PFSK-1 (cell line): ENCODE measurements at regions not wholly inside any gene's neighbourhood (a gene's known extent, or its start where the extent isn't known, plus 50 kb on each side); places are given as distances from the start of the nearest gene placed in this dataset.

ENCODE experiments used
- FOXP2 ChIP-seq: optimal IDR thresholded peaks from 2 replicates; pipeline ENCODE3; 2011; ENCODE audit warnings: borderline replicate concordance, control low read depth, inconsistent platforms; ENCODE audit not compliant: insufficient read depth; ENCODE audit errors: extremely low read length, extremely low read depth
- POLR2AphosphoS5 ChIP-seq: IDR thresholded peaks from 2 replicates; pipeline ENCODE4 v1.6.1; 2012; ENCODE audit warnings: low read depth, mild to moderate bottlenecking, control low read depth, low read length, moderate library complexity
- SIN3A ChIP-seq: IDR thresholded peaks from 2 replicates; pipeline ENCODE4 v1.6.1; 2012; ENCODE audit warnings: mild to moderate bottlenecking, low read length, moderate library complexity, borderline replicate concordance; ENCODE audit not compliant: insufficient read depth
- TAF1 ChIP-seq: IDR thresholded peaks from 2 replicates; pipeline ENCODE4 v1.6.1; 2012; ENCODE audit warnings: low read length, control low read depth, borderline replicate concordance; ENCODE audit not compliant: insufficient read depth
- TF ChIP-seq, protein P1 (sequence below), 2 experiments: IDR thresholded peaks; 2 replicates each; pipeline versions ENCODE4 v1.6.1 to v1.8.0; 2011 to 2012; ENCODE audit warnings: low read depth in 2 of 2, low read length in 2 of 2, control low read depth in 1 of 2, inconsistent platforms in 1 of 2, mild to moderate bottlenecking in 1 of 2, moderate library complexity in 1 of 2; ENCODE audit not compliant: insufficient read depth in 1 of 2

DNA sequence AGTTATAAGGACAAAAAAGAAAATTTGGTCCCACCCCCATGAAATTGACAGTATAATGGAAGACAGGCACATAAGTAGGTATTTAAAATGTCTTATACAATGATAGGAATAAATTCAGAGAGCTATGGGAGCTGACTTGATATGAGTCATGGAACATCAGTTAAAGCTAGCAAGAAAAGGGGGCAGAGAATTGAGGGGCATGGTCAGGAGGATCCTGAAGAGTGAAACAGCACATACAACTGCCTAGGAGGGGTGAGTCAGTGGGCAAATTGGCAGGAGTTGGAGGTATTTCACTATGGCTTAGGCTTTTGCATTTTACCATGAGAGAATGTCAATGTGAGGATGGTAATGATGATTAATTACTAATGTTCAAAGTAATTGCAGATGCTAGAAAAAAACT is 95.4 kb upstream of the BANK1 start:
- TF ChIP-seq TAF1 (no peak), POLR2AphosphoS5 (no peak), SIN3A (no peak), FOXP2 (no peak)
- TF ChIP-seq, protein P1, sequence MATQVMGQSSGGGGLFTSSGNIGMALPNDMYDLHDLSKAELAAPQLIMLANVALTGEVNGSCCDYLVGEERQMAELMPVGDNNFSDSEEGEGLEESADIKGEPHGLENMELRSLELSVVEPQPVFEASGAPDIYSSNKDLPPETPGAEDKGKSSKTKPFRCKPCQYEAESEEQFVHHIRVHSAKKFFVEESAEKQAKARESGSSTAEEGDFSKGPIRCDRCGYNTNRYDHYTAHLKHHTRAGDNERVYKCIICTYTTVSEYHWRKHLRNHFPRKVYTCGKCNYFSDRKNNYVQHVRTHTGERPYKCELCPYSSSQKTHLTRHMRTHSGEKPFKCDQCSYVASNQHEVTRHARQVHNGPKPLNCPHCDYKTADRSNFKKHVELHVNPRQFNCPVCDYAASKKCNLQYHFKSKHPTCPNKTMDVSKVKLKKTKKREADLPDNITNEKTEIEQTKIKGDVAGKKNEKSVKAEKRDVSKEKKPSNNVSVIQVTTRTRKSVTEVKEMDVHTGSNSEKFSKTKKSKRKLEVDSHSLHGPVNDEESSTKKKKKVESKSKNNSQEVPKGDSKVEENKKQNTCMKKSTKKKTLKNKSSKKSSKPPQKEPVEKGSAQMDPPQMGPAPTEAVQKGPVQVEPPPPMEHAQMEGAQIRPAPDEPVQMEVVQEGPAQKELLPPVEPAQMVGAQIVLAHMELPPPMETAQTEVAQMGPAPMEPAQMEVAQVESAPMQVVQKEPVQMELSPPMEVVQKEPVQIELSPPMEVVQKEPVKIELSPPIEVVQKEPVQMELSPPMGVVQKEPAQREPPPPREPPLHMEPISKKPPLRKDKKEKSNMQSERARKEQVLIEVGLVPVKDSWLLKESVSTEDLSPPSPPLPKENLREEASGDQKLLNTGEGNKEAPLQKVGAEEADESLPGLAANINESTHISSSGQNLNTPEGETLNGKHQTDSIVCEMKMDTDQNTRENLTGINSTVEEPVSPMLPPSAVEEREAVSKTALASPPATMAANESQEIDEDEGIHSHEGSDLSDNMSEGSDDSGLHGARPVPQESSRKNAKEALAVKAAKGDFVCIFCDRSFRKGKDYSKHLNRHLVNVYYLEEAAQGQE (IDR thresholded peaks at IDR 0.05; ENCODE audit: insufficient read depth in 1 of 2, low read depth in 2 of 2, low read length in 2 of 2) = no peak
